ENCODE measurements at regions not wholly inside any gene's neighbourhood (a gene's known extent, or its start where the extent isn't known, plus 50 kb on each side); places are given as distances from the start of the nearest gene placed in this dataset.
"Not testable (repeated sequence)": the region's sequence is repeated elsewhere in the genome, so short reads cannot be mapped to it uniquely, and the experiment has no call there.

- no peaks in the 10 kb centered on the region for H3K4me1 Mint-ChIP-seq (ENCODE audit: low read depth in 2 of 2)
- no peaks in the 10 kb centered on the region for H3K27me3 Mint-ChIP-seq
- H3K9me3 Mint-ChIP-seq, result peaks cover 0 to 5% of the 10 kb centered on the region in 2 donors
- H3K4me3 Mint-ChIP-seq, result no peak overlapping the region
- H3K36me3 Mint-ChIP-seq (ENCODE audit: insufficient read depth), result no peaks in the 10 kb centered on the region
- H3K27ac Mint-ChIP-seq, result no peak overlapping the region
- DNase-seq, result no peak
- ATAC-seq (replicated peaks), result no peak
Measured at GRCh38 chr4:96407738-96408463, 568.0 kb downstream of the PDHA2 start.

DNA sequence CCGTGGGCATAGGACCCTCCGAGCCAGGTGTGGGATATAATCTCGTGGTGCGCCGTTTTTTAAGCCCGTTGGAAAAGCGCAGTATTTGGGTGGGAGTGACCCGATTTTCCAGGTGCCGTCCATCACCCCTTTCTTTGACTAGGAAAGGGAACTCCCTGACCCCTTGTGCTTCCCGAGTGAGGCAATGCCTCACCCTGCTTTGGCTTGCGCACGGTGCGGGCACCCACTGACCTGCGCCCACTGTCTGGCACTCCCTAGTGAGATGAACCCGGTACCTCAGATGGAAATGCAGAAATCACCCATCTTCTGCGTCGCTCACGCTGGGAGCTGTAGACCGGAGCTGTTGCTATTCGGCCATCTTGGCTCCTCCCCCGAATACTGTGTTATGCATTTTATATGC, 575.0 kb downstream of the PDHA2 start:
- H3K4me1 Mint-ChIP-seq (ENCODE audit: low read depth in 2 of 2); H3K27ac Mint-ChIP-seq; DNase-seq; H3K27me3 Mint-ChIP-seq; H3K9me3 Mint-ChIP-seq; H3K36me3 Mint-ChIP-seq (ENCODE audit: insufficient read depth); ATAC-seq (replicated peaks); H3K4me3 Mint-ChIP-seq: not testable (repeated sequence)

GRCh38 chr4:96429657-96430056, 589.8 kb downstream of the PDHA2 start:
- Mint-ChIP-seq H3K36me3 (ENCODE audit: insufficient read depth) (no peaks in the 10 kb centered on the region), H3K27ac (no peak overlapping the region), H3K4me3 (no peak overlapping the region), H3K9me3 (peaks cover 7 to 15% of the 10 kb centered on the region in 2 donors), H3K27me3 (no peaks in the 10 kb centered on the region), H3K4me1 (ENCODE audit: low read depth in 2 of 2) (no peaks in the 10 kb centered on the region)
- DNase-seq (no peak), ATAC-seq (replicated peaks) (no peak)

DNA sequence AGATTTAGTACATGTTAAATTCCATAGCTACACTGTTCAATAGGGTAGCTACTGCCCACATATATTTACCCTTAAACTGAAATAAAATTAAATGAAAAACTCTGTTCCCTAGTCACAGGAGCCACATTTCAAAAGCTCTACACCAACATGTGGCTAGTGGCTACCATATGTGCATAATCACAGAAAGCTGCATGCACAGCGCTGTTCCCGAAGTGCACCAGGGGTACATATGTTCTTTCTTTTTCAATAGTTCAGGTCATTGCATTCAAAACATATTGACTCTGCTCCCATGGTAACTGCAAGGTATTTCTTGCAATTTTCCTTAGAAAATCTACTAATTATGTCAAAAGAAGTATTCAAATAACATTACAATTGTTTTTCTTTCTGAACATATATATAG, 591.2 kb downstream of the PDHA2 start:
- Mint-ChIP-seq H3K4me1 (ENCODE audit: low read depth in 2 of 2) (no peaks in the 10 kb centered on the region), H3K27ac (no peak overlapping the region), H3K36me3 (ENCODE audit: insufficient read depth) (no peaks in the 10 kb centered on the region), H3K27me3 (no peaks in the 10 kb centered on the region), H3K4me3 (no peak overlapping the region), H3K9me3 (peaks cover 7 to 10% of the 10 kb centered on the region in 2 donors)
- ATAC-seq (replicated peaks) (no peak), DNase-seq (no peak)

GRCh38 chr4:96448315-96448872, 608.5 kb downstream of the PDHA2 start:
- H3K36me3 Mint-ChIP-seq (ENCODE audit: insufficient read depth), result no peaks in the 10 kb centered on the region
- H3K4me3 Mint-ChIP-seq, result no peak overlapping the region
- no peaks in the 10 kb centered on the region for H3K27me3 Mint-ChIP-seq
- ATAC-seq (replicated peaks), result no peak
- no peak overlapping the region for H3K27ac Mint-ChIP-seq
- DNase-seq, result no peak
- no peaks in the 10 kb centered on the region for H3K4me1 Mint-ChIP-seq (ENCODE audit: low read depth in 2 of 2)
- H3K9me3 Mint-ChIP-seq, result peaks cover 14 to 39% of the 10 kb centered on the region in 2 donors

- Mint-ChIP-seq H3K4me1 (ENCODE audit: low read depth in 2 of 2) (no peaks in the 10 kb centered on the region), H3K4me3 (no peak overlapping the region), H3K27me3 (no peaks in the 10 kb centered on the region), H3K27ac (no peak overlapping the region), H3K9me3 (peaks cover 2 to 15% of the 10 kb centered on the region in 2 donors), H3K36me3 (ENCODE audit: insufficient read depth) (no peaks in the 10 kb centered on the region)
- DNase-seq (no peak), ATAC-seq (replicated peaks) (no peak)
Measured at GRCh38 chr4:96455045-96455720, 615.3 kb downstream of the PDHA2 start.

DNA sequence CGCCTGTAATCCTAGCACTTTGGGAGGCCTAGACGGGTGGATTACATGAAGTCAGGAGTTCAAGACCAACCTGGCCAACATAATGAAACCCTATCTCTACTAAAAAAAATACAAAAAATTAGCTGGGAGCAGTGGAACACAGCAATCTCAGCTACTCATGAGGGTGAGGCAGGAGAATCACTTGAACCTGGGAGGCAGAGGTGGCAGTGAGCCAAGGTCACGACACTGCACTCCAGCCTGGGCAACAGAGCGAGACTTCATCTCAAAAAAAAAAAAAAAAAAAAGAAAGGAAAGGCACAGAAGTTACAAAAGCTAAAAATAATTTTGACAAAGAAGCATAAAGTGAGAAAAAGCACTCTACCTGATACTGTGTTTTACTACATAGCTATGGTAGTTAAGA, 618.1 kb downstream of the PDHA2 start:
- not testable (repeated sequence) for ATAC-seq (replicated peaks); H3K27ac Mint-ChIP-seq; H3K4me3 Mint-ChIP-seq; H3K27me3 Mint-ChIP-seq; DNase-seq; H3K4me1 Mint-ChIP-seq (ENCODE audit: low read depth in 2 of 2); H3K36me3 Mint-ChIP-seq (ENCODE audit: insufficient read depth)
- peaks cover 3 to 15% of the 10 kb centered on the region in 2 donors for H3K9me3 Mint-ChIP-seq

GRCh38 chr4:96459105-96459504, 619.2 kb downstream of the PDHA2 start:
- no peaks in the 10 kb centered on the region for H3K27me3 Mint-ChIP-seq
- ATAC-seq (replicated peaks) (no peak), DNase-seq (no peak)
- no peaks in the 10 kb centered on the region for H3K4me1 Mint-ChIP-seq (ENCODE audit: low read depth in 2 of 2)
- no peak overlapping the region for H3K27ac Mint-ChIP-seq
- H3K9me3 Mint-ChIP-seq, result peaks cover 7 to 16% of the 10 kb centered on the region in 2 donors
- no peak overlapping the region for H3K4me3 Mint-ChIP-seq
- H3K36me3 Mint-ChIP-seq (ENCODE audit: insufficient read depth), result no peaks in the 10 kb centered on the region

DNA sequence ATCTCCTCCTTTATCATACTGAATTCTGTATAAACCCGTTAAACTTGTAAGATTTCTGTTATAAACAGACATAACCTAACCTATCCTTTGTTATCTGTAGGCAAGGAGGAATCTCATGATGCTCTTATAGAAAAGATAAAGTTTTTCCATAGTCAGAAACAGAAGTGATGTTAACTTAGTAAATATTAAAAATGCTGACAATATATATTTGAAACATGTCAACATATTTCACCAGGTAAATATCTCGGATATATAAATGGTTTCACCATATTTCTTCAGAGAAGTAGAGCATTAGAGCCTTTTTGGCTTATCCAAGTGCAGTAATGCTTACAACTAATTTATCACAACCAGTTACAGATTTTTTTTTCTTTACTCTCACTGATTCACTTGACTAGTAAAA, 625.9 kb downstream of the PDHA2 start:
- Mint-ChIP-seq H3K36me3 (ENCODE audit: insufficient read depth) (no peaks in the 10 kb centered on the region), H3K27ac (no peak overlapping the region), H3K4me1 (ENCODE audit: low read depth in 2 of 2) (no peaks in the 10 kb centered on the region), H3K9me3 (peaks cover 14 to 19% of the 10 kb centered on the region in 2 donors), H3K4me3 (no peak overlapping the region), H3K27me3 (no peaks in the 10 kb centered on the region)
- DNase-seq (no peak), ATAC-seq (replicated peaks) (no peak)

- Mint-ChIP-seq H3K27me3 (no peaks in the 10 kb centered on the region), H3K4me3 (no peak overlapping the region), H3K27ac (no peak overlapping the region), H3K9me3 (peaks cover 9 to 23% of the 10 kb centered on the region in 2 donors), H3K36me3 (ENCODE audit: insufficient read depth) (no peaks in the 10 kb centered on the region), H3K4me1 (ENCODE audit: low read depth in 2 of 2) (no peaks in the 10 kb centered on the region)
- ATAC-seq (replicated peaks) (no peak), DNase-seq (no peak)
Measured at GRCh38 chr4:96471956-96472867, 632.3 kb downstream of the PDHA2 start.

DNA sequence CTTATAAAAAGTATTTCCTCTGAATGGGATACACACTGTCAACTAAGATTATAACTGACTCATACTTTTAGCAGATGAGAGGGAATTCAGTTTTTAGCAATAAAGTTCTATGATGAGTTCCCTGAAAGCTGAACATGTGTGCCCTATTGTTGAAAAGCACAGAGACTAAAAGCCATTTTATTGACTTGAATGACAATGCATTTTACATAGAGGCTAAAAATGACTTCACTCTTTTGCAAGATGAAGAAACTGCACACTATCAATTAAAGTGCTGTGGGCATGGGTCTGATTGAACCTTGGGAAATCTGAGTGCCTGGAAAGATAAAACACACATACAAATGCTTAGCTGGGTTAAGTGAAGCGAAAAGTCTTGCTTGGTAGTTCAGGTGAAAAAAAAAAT, 633.4 kb downstream of the PDHA2 start:
- H3K27me3 Mint-ChIP-seq, result no peaks in the 10 kb centered on the region
- H3K27ac Mint-ChIP-seq, result no peak overlapping the region
- no peak overlapping the region for H3K4me3 Mint-ChIP-seq
- ATAC-seq (replicated peaks) (no peak), DNase-seq (no peak)
- no peaks in the 10 kb centered on the region for H3K4me1 Mint-ChIP-seq (ENCODE audit: low read depth in 2 of 2)
- H3K9me3 Mint-ChIP-seq, result peaks cover 14 to 32% of the 10 kb centered on the region in 2 donors
- H3K36me3 Mint-ChIP-seq (ENCODE audit: insufficient read depth), result no peaks in the 10 kb centered on the region

- Mint-ChIP-seq H3K36me3 (ENCODE audit: insufficient read depth) (no peaks in the 10 kb centered on the region), H3K27me3 (no peaks in the 10 kb centered on the region), H3K4me3 (no peak overlapping the region), H3K27ac (no peak overlapping the region), H3K4me1 (ENCODE audit: low read depth in 2 of 2) (no peaks in the 10 kb centered on the region), H3K9me3 (peaks cover 16 to 19% of the 10 kb centered on the region in 2 donors)
- ATAC-seq (replicated peaks) (no peak), DNase-seq (no peak)
Measured at GRCh38 chr4:96483308-96484030, 643.6 kb downstream of the PDHA2 start.

- H3K36me3 Mint-ChIP-seq (ENCODE audit: insufficient read depth), result no peaks in the 10 kb centered on the region
- no peak for ATAC-seq (replicated peaks)
- no peak overlapping the region for H3K27ac Mint-ChIP-seq
- peaks cover 16 to 17% of the 10 kb centered on the region in 2 donors for H3K9me3 Mint-ChIP-seq
- DNase-seq, result no peak
- no peak overlapping the region for H3K4me3 Mint-ChIP-seq
- H3K4me1 Mint-ChIP-seq (ENCODE audit: low read depth in 2 of 2), result no peaks in the 10 kb centered on the region
- no peaks in the 10 kb centered on the region for H3K27me3 Mint-ChIP-seq
Measured at GRCh38 chr4:96486563-96486962, 646.7 kb downstream of the PDHA2 start.
